BJ (cell line): ENCODE measurements at regions not wholly inside any gene's neighbourhood (a gene's known extent, or its start where the extent isn't known, plus 50 kb on each side); places are given as distances from the start of the nearest gene placed in this dataset.

Experiments
- CTCF ChIA-PET: fragments of 350-600 bp; formaldehyde crosslinking; extraction: SDS; loops from one replicate; lab custom pipeline; 2021; ENCODE audit warnings: antibody characterized with exemption, inconsistent platforms; lab: Yijun Ruan, JAX
- POLR2A ChIA-PET: fragments of 300-600 bp; sonication (Branson Sonifier 250); formaldehyde crosslinking; extraction: SDS; loops from one replicate; lab custom pipeline; 2021; ENCODE audit warnings: antibody characterized with exemption; lab: Charles Lee
- DNase-seq: peaks from one replicate; pipeline ENCODE4 v3.0.0-alpha.2; 2011; ENCODE audit warnings: low read depth
- H3K27me3 ChIP-seq: 2 replicates; pipeline ENCODE4 v1.6.0; 2011; ENCODE audit warnings: low read length; ENCODE audit not compliant: control insufficient read depth, insufficient read depth
- H3K36me3 ChIP-seq: 2 replicates; pipeline ENCODE4 v1.5.1; 2011; ENCODE audit warnings: low read length; ENCODE audit not compliant: control insufficient read depth, insufficient read depth
- H3K4me3 ChIP-seq: 2 replicates; pipeline ENCODE4 v1.5.1; 2011; ENCODE audit warnings: low read depth, mild to moderate bottlenecking, control low read depth, low read length
- TF ChIP-seq, protein P1 (sequence below): IDR thresholded peaks from 2 replicates; pipeline ENCODE4 v1.5.1; 2011; ENCODE audit warnings: low read depth, mild to moderate bottlenecking, control low read depth, inconsistent platforms, low read length, moderate library complexity; ENCODE audit not compliant: insufficient read depth

DNA sequence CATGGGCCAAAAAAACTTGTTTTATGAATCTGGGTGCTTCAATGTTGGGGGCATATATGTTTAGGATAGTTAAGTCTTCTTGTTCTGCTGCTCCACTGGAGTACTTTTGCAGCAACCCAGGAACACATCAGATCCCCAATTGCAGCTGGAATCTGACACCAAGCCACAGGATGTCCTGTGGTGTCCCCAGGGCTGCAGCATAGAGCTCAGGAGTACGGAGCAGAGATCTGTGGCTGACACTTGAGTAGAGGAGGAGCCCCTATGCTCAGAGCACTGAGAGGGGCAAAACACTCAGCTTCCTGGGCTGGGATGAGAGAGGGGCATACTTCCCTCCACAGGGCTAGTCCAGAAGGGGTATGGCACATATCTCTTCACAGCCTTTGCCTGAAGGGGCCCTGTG lies 138.9 kb upstream of the ERBB4 start:
- Histone ChIP-seq H3K27me3 (no peaks in the 10 kb centered on the region; the same call in 1 of the 2 replicates), H3K36me3 (no peaks in the 10 kb centered on the region), H3K4me3 (no peak overlapping the region)
- DNase-seq, result no peak
- TF ChIP-seq, protein P1, sequence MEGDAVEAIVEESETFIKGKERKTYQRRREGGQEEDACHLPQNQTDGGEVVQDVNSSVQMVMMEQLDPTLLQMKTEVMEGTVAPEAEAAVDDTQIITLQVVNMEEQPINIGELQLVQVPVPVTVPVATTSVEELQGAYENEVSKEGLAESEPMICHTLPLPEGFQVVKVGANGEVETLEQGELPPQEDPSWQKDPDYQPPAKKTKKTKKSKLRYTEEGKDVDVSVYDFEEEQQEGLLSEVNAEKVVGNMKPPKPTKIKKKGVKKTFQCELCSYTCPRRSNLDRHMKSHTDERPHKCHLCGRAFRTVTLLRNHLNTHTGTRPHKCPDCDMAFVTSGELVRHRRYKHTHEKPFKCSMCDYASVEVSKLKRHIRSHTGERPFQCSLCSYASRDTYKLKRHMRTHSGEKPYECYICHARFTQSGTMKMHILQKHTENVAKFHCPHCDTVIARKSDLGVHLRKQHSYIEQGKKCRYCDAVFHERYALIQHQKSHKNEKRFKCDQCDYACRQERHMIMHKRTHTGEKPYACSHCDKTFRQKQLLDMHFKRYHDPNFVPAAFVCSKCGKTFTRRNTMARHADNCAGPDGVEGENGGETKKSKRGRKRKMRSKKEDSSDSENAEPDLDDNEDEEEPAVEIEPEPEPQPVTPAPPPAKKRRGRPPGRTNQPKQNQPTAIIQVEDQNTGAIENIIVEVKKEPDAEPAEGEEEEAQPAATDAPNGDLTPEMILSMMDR, result no peak
- ChIA-PET CTCF (interaction anchor here (1.3 kb wide), 1 partner anchor 15 kb away, joined by 3 read pairs; no protein-coding TSS in a partner anchor), POLR2A (no interaction called here)

DNA sequence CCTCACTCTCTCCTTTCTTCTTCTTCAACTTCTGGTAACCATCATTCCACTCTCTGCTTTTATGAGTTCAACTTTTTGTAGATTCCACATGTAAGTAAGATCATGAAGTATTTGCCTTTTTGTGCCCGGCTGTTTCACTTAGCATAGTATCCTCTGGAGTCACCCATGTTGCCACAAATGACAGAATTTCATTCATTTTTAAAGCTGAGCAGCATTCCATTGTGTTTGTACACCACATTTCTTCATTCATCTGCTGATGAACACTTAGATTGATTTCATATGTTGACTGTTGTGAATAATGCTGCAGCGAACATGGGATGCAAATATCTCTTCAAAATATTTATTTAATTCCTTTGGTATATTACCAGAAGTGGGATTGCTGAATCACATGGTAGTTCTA lies 133.6 kb upstream of the ERBB4 start:
- DNase-seq, result no peak
- ChIA-PET POLR2A (no interaction called here), CTCF (no interaction called here)
- TF ChIP-seq, protein P1, result no peak
- Histone ChIP-seq H3K27me3 (0 out of 2 replicates have a peak, but pooled peaks cover 2% of the 10 kb centered on the region), H3K4me3 (no peak overlapping the region), H3K36me3 (no peaks in the 10 kb centered on the region)

DNA sequence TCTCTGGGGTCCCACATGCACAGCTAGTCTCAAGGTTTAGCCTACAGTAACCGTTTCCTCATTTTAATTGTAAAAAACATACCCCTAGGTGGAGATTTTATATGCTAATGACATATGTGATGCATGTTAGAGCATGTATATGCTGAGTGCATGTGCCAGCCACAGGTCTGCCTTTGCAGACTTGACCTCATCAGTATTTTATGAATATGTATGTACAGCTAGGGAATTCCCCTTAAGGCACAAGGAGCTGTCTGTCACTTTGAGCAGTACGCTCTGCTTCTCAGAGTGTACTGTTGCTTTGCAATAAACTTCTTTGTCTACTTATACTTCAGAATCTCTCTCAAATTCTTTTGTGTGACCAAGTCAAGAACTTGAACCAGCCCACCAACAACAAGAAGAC lies 131.2 kb upstream of the ERBB4 start:
- H3K4me3 ChIP-seq, result no peak overlapping the region
- ChIA-PET CTCF (no interaction called here), POLR2A (no interaction called here)
- DNase-seq, result no peak
- TF ChIP-seq, protein P1, result no peak
- H3K36me3 ChIP-seq, result no peaks in the 10 kb centered on the region
- H3K27me3 ChIP-seq, result 0 out of 2 replicates have a peak, but pooled peaks cover 2% of the 10 kb centered on the region

DNA sequence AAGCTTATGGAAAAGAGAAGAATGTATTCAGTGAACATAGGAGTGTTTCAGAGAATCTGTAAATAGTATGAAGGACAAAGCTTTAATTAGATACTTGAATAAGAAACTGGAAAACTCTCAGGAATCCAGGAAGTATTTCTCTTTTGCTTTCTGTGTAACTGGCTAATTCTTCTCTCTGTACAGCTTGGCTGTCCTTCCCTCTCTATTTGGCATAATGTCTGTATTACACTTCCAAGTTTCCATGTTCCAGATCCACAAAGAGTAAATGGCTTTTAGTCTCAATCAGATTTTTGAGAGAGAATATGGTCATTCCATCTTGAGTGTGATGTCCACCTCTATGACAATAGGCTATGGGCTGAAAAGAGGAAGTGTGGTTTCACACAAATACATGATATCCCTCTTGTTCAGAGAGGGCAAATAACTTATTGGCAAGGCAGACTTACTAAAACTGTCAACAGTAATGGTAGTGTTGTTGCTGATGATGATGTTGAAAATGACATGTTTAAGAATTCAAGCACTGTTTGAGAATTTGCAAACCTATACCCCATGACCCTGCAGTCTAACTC lies 129.2 kb upstream of the ERBB4 start:
- POLR2A ChIA-PET, result no interaction called here
- TF ChIP-seq, protein P1, result no peak

DNA sequence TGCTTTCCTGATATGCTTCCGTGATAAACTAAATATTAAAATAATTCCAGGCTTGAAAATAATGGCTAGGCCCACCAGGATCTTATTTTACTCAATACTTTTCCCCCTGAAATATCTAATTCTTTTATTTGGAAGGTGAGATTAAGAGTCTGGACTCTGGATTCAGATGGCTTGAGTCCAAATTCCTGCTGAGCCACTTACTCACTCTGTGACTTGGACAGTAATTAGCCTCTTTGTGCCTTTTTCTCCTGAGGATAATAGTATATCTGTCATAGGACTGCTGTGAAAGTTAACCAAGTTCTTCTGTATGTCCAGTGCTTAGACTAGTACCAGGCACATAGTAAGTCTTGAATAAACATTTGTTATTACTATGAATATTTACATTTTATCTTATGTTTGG lies 127.3 kb upstream of the ERBB4 start:
- TF ChIP-seq, protein P1, result no peak
- Histone ChIP-seq H3K4me3 (no peak overlapping the region), H3K36me3 (no peaks in the 10 kb centered on the region), H3K27me3 (0 out of 2 replicates have a peak, but pooled peaks cover 2% of the 10 kb centered on the region)
- ChIA-PET POLR2A (no interaction called here), CTCF (no interaction called here)
- DNase-seq, result no peak

More for the DNA sequence above, 129.2 kb upstream of the ERBB4 start:
- Histone ChIP-seq H3K27me3 (0 out of 2 replicates have a peak, but pooled peaks cover 2% of the 10 kb centered on the region), H3K4me3 (no peak overlapping the region), H3K36me3 (no peaks in the 10 kb centered on the region)
- DNase-seq, result no peak
- CTCF ChIA-PET, result no interaction called here
